ENCODE measurements at regions not wholly inside any gene's neighbourhood (a gene's known extent, or its start where the extent isn't known, plus 50 kb on each side); places are given as distances from the start of the nearest gene placed in this dataset.
"Not testable (repeated sequence)": the region's sequence is repeated elsewhere in the genome, so short reads cannot be mapped to it uniquely, and the experiment has no call there.

DNA sequence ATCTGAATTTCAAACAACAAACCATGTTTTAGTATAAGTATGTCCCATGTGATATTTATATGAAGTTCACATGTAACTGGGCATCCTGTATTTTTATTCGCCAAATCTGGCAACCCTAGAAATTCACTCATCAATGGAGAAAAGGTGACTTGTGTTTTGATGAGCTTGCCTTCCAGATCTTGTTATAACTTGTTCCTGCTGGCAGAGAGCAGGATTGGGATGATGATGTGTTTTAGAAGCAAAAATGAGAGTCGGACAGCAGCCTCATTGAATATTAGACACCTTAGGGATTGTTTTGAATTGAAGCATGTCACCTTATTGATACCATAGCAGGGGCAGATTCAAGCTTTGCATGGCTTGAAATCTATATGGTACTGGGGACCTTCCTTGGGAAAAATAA lies 85.4 kb upstream of the MED13 start:
- DNase-seq = no peak

DNA sequence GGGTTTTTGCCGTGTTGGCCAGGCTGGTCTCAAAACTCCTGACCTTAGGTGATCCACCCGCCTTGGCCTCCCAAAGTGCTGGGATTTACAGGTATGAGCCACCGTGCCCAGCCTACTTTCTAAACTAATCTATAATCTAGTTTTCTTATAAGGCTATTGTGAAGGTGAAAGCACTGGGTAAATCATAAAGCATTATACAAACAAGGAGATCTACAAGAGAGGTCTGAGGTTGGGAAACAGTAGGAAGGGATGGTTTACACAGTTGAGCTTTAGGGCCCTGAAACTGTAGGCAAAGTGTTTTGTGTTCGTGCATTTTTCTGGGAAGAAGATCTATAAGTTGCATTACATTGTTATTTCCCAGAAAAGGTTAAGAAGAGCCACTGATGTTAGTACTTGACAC lies 84.9 kb upstream of the MED13 start:
- no peak for DNase-seq

DNA sequence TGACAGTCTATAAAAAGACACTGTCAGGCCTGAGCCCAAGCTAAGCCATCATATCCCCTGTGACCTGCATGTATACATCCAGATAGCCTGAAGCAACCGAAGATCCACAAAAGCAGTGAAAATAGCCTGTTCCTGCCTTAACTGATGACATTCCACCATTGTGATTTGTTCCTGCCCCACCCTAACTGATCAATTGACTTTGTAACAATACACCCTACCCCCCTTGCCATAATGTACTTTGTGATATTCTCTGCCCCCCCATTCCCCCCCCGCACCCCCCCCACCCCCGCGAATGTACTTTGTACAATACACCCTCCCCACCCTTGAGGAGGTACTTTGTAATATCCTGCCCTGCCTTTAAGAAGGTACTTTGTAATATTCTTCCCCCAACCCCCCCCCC lies 82.2 kb upstream of the MED13 start:
- DNase-seq = no peak

DNA sequence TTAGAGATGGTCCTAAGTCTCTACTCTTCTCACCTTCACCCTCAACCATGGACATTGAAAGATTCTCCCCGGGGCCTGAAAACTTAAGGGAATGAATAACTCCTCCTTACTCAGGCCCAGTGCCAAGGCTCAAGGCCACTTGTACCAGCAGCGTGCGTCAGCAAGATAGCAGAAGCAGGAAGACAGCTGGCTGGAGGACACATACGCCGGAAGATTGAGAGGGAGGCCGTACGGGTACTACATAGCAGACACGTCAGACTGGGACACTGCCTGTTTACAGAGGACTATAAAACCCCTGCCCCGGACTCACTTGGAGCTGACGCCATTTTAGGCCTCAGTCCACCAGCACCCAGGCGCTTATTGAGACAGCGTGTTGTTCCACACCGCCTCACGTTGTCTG lies 75.8 kb upstream of the MED13 start:
- no peak for DNase-seq

DNA sequence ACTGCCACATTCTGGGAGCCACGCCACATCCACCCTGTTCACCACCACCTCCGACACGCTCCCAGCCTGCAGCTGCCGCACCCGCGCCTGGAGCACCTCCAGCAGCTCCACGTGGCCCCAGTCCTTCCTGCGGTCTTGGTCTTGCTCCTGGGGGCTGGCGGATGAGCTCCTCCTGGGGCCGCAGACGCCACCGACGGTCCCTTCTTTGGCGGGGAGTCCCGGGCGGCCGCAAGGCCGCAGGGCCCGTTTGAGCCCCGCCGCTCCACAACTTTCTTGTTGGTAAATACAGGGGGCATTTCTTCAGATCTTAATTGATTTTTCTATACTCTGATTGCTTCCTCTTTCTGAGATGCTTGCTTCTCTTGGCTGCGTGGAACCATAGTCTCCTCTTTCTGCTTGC lies 75.3 kb upstream of the MED13 start:
- no peak for DNase-seq

DNA sequence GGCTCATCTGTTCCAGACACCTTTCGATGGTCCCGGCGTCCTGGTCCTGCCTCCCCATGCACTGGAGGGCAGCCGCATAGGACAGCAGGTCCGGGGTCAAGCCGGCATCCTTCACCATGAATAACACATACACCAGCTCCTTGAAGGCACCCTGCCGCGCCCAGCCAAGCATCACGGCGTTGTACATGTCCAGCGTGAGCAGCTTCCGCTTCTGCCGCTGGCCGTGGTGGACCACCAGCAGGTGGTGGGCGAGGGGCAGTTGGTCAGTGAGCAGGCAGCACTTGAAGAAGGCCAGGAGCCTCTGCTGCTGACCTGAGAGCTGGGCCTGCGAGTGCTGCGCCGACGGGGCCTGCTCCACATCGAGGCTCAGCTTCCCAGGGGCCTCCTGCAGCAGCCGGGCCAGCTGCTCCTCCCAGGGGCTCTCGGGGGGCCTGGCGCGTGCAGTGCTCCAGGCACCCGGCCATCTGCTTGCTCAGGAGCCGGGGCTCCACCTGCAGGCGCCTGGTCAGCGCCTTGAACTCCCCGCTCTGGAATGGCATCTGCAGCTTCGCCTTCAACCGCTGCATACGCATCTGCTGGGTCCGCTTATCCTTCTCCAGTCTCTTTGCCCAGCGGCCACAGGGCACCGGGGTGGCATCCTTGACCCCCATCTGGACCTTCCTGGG lies 74.7 kb upstream of the MED13 start:
- not testable (repeated sequence) for DNase-seq

DNA sequence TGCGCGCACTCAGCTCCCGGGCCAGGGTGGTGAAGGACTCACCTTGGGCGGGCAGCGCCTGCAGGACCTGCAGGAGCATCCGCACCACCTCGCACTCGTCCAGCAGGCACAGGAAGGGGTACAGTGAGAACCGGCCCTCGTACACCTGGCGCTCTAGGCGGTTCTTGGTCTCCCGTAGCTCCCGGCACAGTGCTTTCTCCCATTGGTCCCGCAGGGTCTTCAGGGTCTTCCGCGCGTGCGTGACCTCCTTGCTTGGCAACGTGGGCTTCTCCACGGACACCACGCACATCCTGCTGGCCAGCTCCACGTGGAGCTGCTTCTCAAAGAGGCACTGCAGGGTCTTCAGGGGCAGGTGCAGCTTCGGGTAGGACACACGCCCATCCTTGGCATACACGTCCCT lies 74.1 kb upstream of the MED13 start:
- DNase-seq = no peak

DNA sequence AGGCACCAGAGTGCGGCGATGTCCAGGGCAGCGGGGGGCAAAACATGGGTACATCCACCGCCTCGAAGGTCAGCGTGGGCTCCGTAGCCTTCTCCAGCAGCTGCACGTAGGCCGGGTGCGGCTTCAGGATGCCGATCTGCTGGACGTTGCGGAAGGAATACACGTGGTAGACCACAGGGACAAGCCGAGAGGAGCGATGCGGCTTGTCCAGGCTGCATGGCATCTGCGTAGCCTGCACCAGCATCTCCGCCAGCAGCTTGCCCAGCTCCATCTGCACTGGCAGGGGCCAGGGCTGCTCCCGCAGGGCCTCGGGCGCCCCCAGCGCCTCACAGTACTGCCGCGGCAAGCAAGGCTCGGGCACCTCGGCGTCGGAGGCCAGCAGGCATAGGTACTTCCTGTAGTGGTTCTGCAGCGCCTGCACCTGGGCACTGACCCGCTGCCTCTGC lies 73.6 kb upstream of the MED13 start:
- DNase-seq = not testable (repeated sequence)

DNA sequence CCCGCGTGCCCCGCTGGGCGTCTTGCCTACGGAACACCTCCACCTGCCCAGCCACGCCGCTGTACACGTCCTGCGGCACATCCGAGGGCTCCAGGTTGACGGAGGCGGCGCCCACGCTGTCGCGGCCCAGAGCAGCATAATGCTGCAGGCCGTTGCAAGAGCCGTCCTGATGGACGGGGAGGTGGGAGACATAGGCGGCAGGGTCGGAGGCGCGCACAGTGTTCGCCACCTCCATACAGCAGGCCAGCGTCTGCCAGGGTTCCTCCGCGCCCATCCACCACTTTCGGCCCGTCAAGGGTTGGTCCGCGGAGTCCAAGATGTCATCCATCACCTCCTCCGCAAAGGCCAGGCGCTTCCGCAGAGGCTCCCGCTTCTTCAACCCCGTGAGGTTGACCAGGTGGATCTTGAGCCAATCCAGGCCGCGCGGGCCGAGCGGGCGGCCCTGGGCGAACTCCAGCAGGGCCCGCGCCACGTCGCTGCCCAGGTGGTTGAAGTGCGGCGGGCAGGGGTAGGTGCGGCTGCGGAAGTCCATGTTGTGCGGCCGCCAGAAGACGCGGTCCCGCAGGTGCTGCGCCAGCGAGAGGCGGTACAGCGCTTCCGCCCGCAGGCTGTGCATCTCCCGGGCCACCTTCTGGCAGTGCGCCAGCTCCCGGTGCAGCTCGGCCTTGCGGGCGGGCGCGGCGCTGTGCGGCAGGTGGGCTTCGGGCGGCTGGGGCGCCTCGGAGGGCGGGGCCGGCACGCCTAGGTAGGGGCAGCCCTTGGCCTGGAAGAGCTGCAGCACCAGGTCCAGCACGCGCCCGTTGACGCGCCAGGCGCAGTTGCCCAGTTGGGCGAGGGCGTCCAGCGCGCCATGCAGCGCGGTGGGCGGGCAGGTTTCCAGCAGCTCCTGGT lies 72.9 kb upstream of the MED13 start:
- DNase-seq = not testable (repeated sequence)

DNA sequence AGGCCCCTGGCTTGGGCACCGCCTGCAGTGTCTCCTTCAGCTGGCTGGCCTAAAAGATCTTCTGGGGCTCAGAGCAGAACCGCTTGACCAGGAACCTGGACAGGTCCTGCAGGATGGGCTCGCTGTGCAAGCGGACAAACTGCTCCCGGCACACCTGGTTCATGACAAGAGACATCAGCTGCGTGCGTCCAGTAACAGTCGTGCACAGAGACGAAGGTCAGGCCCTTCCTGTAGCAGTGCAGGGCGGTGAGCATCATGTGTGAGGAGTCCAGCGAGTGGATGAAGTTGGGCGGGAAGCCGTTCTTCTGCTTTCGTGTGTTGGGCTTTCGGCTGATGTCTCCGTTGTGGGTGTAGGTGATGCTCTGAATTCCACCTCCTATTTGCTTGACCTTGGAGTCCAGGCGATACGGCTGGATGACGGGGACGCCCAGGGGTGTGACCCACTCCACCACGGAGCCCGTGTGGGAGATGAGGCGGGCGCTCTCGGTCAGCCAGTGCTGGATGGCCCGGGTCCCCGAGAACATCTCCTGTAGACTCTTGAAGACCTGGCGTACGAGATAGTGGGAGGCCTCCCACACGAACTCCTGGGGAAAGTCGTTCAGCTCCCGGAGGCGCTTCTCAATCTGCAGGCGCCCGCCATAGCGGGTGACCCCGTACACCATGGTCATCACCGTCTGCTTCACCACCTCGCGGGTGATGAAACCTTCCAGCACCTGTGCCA lies 72.1 kb upstream of the MED13 start:
- not testable (repeated sequence) for DNase-seq

DNA sequence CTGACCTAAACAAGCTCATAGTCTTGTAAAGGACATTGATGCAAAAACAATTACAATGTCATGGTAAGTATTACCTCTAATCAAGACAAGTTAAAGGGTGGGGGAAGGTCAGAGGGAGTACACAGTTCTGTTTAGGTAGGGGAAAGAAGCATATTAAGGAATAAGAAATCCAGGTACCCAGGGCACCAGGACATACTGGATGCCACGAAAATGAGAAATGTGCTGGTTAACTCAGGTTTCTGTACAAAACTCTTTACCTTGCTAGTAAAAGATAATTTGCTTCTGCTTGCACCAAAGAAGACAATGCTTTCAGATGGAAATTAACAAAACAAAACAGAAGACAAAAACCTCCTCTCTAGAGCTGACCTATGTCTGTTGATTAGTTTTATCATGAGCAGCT lies 70.7 kb upstream of the MED13 start:
- DNase-seq = no peak

DNA sequence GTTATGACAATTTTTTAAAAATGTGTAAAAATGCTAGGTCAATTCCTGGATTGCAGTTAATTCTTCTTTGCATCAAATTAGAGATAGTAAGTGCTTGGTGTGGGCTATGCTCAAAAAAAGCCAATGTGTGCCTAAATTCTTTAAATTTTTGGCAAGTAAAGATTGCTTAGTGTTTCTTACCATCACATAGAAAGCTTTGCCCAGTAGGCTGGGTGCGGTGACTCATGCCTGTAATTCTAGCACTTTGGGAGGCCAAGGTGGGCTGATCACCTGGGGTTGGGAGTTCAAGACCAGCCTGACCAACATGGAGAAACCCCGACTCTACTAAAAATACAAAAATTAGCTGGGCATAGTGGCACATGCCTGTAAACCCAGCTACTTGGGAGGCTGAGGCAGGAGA lies 70.0 kb upstream of the MED13 start:
- not testable (repeated sequence) for DNase-seq

DNA sequence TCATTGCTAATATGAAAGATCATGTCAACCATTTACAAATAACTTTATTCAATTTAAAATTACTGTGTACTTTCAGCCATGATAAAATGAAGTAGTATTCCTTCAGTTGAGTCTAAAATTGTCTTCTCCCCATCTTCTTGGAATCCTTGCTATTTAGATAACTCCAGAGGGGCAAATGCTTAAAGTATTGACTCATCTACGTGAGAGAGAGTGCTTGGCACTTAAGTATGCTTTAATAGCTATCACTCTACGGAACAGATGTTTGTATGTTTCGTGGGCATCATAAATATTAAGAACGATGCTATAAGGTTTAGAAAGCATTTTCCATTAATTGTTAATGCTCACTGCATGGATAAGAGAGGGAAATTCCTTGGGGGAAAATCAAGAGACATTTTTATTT lies 69.3 kb upstream of the MED13 start:
- DNase-seq = peak; percentile 13

DNA sequence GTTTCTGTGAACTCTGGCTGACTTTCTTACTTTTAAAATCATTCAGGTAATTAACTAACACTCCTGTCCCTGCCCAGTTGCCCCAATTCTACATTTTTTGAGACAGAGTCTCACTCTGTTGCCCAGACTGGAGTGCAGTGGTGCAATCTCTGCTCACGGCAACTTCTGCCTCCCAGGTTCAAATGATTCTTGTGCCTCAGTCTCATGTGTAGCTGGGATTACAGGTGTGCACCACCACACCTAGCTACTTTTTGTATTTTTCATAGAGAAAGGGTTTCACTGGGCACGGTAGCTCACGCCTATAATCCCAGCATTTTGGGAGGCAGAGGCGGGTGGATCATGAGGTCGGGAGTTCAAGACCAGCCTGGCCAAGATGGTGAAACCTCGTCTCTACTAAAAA lies 66.2 kb upstream of the MED13 start:
- DNase-seq = not testable (repeated sequence)

DNA sequence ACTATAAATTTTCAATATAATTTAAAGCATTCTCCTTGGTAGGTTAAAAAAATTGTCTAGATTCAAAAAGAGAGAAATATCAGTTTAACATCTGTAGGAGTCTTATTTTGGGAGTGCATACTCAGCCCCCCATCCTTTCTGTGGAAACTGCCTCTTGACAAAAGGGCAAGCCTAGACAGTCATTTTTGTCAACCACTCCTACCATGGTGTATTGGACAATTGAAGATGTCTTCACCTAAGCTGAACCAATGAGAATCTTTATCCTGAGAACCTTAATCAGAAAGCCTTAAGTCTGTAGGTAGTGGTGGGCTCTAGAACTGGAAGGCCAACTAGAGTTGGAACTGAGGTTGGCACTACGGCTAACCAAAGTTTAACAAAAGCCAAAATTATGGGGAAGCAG lies 65.7 kb upstream of the MED13 start:
- DNase-seq = no peak

DNA sequence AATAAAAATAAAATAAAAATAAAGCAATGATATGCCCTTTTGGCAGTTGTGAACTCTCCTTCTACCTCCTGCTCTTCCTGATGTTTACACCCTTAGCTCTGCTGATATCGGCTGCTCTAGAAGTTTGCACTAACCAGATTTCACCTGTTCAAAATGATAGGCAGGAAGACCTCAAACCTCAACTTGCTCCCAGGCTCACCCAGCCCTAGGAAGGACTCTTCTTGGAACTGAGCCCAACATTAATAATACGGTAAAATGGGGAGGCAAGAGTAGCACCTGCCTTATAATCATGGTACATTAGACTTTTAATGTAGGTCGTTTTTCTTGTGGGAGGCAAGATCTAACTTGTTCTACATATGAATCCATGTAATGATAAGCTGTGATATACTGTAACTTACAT lies 61.2 kb upstream of the MED13 start:
- DNase-seq = no peak

DNA sequence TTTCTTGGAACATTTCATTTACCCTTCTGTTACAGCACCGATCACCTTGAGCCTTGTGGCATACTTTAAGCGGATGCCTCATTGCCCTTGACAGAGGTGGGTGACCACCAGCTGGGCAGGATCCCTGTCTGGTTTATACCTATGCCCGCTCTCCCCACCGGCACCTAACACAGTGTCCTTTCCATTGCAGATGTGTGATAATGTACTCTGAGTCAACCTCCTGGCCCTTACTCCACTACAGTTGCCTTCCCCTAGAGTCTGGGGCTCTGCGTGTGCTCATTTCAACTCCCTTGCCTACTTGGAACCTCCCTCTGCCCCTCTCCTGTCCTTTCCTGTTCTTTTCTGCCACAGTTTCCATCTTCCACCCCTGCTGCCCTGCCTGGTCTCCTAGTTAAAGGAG lies 60.2 kb upstream of the MED13 start:
- no peak for DNase-seq

DNA sequence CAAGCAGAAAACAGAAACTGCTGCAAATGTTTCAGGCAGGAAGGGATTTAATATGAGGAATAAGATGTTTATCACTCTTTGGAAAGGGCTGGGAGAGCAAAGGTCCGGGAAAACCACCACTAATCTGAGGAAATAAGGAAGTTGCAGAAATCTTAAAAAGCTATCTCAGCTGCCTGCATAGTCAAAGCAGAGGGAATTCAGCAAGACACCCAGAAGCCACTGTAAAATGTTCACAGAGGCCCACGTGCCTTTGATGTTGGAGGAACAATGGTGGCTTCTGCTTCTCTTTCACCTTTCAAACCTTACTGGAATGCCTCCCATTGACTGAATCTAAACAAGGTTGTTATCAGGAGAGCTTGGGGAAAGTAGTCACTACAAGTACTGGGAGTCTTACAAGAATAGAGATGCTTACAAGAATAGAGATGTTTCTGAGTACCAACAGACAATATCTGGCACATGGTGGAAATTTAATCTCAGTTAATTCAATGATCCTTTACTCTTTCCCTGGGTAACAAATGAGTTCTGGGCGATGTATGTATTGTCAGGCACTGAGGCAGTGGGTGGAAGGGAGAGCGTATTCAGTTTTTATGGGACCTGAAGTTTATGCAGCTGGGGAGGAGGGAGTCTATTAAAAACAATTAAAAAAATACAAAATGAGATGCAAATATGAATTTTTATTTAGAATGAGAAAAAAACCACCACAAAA lies 56.1 kb upstream of the MED13 start:
- no peak for DNase-seq

DNA sequence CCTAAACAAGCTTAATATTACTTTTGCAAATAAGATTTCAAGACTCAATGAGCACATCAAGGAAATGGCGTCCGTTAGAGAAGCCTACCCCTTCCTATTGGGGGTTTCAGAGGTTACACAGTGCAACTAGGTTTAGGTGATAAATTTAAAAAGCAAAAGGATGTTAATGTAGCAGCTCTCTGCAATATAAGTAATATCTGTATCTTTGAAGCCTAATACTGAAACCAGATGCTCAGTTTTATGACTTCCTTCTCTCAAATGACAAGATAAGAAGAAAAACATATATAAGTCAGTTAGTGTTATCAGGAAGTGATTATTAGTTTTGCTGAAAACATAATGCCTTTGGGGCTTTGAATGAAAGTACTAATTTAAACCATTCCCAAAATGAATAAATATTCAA lies 54.3 kb upstream of the MED13 start:
- DNase-seq = no peak
